Mononuclear cell (primary cell): ENCODE measurements at regions not wholly inside any gene's neighbourhood (a gene's known extent, or its start where the extent isn't known, plus 50 kb on each side); places are given as distances from the start of the nearest gene placed in this dataset.

Experiments
- H3K27me3 ChIP-seq: 2 replicates; pipeline ENCODE4 v1.6.0; 2011; ENCODE audit warnings: low read length, control low read depth; ENCODE audit not compliant: insufficient read depth
- H3K4me1 ChIP-seq: 2 replicates; pipeline ENCODE4 v1.5.1; 2011; ENCODE audit warnings: mild to moderate bottlenecking, low read length, control low read depth; ENCODE audit not compliant: insufficient read depth
- H3K4me3 ChIP-seq: 2 replicates; pipeline ENCODE4 v1.5.1; 2011; ENCODE audit warnings: mild to moderate bottlenecking, low read length, moderate library complexity
- H3K9me3 ChIP-seq: 2 replicates; pipeline ENCODE4 v1.5.1; 2011; ENCODE audit warnings: low read depth, mild to moderate bottlenecking, control low read depth, low read length

GRCh38 chr10:33955676-33956075 is 621.2 kb upstream of the NRP1 start:
- Histone ChIP-seq H3K4me1 (no peaks in the 10 kb centered on the region), H3K27me3 (no peaks in the 10 kb centered on the region), H3K4me3 (no peak overlapping the region), H3K9me3 (no peaks in the 10 kb centered on the region)

DNA sequence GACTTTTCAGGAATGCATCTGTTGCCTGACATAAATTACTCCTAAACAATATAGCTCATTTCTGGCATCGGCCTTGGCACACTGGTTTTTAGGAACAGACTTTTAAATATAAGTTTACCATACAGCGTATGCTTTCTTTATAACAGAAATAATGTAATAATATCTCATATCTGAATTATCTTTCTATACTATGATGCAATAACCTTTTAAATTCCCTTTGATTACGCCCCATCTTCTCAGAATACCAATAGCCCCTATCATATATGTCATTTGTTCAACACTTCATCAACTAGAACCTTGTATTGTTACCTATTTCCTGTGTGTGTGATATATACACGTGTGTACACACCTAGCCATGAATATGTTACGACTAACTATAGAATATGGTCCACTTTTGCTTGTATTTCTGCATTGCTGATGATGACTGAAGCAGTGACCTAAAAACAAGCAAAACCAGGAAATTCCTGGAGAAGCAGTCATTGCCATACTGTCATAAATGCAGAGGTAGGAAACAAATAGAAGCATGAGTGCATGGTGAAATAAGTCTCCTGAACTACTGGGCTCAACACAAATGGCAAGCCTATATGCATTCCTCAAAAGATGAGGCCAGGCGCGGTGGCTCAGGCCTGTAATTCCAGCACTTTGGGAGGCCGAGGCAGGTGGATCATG is 618.4 kb upstream of the NRP1 start:
- Histone ChIP-seq H3K9me3 (no peaks in the 10 kb centered on the region), H3K4me3 (no peak overlapping the region), H3K27me3 (no peaks in the 10 kb centered on the region), H3K4me1 (no peaks in the 10 kb centered on the region)

DNA sequence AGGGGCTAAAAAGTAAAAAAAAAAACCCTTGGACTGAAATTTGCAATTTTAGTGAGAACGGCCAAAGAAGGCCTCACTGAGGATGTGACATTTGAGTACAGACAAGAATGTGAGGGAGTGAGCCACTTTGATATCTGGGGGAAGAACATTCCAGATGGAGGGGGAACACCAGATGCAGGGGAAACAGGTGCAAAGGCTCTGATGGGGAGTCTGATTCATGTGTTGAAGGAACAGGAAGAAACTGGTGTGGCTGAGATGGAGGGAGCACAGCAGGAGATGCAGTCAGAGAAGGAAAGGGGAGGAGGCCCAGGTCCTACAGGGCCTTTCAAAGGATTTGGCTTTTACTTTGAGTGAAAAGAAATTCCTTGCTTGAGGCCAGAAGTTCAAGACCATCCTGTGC is 615.7 kb upstream of the NRP1 start:
- Histone ChIP-seq H3K4me1 (no peaks in the 10 kb centered on the region), H3K4me3 (no peak overlapping the region), H3K27me3 (no peaks in the 10 kb centered on the region), H3K9me3 (no peaks in the 10 kb centered on the region)

GRCh38 chr10:33947544-33947943 is 613.1 kb upstream of the NRP1 start:
- H3K4me3 ChIP-seq: no peak overlapping the region
- H3K4me1 ChIP-seq: no peaks in the 10 kb centered on the region
- H3K9me3 ChIP-seq: no peaks in the 10 kb centered on the region
- H3K27me3 ChIP-seq: no peaks in the 10 kb centered on the region

DNA sequence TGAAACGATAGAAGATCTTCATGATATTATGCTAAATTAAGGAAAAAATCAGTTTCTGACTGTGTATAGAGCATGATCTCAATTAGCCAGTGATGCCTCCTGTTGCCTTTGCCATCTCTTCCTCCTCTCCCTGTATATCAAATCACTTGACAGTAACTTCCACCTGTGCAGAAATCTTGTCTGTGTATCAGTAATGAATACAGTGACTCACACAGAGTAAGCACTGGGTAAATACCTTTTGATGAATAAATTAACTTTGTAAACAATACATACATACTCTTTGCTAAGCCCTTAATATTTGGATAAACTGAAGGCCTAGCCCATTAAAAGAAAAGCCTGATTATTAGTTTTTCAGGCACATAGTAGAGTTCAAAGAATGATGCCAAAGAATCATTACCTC is 610.6 kb upstream of the NRP1 start:
- H3K4me3 ChIP-seq: no peak overlapping the region
- H3K27me3 ChIP-seq: no peaks in the 10 kb centered on the region
- H3K9me3 ChIP-seq: no peaks in the 10 kb centered on the region
- H3K4me1 ChIP-seq: no peaks in the 10 kb centered on the region

DNA sequence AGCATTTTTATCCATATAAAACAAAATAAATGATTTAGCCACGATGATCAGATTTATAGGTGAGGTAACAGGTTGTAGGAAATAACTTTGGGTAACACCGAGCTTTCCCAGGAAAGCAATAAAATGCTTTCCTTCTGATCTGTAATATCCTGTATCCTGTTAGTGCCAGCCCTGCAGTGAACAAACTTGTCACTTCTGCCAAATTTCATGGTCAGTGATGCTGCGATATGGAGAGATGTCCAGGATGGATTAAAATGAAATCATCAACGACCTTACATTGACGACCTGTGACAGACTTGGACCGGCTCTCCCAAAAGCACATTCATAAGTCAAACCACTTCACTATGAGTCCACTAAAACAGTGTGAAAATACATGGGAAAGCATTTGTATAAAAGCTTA is 608.0 kb upstream of the NRP1 start:
- no peak overlapping the region for H3K4me3 ChIP-seq
- H3K27me3 ChIP-seq: no peaks in the 10 kb centered on the region
- H3K9me3 ChIP-seq: no peaks in the 10 kb centered on the region
- no peaks in the 10 kb centered on the region for H3K4me1 ChIP-seq

DNA sequence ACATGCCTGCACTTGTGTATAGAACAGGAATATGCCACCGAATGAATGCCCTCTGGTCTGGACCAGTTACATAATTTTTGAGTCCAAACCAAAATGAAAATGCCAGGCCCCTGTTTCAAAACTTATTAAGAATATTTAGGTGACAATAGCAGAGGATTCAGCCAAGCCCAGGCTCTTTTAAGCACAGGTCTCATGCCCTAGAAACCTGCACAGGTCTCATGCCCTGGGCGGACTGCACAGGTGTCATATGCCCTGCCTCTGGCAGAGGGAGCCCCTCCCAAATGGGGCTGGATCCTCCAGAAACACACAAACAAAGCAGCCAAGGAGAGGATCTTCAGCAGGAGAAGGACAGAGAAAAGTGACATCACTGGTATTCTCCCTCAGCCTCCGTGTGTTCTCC is 605.4 kb upstream of the NRP1 start:
- H3K4me3 ChIP-seq: no peak overlapping the region

DNA sequence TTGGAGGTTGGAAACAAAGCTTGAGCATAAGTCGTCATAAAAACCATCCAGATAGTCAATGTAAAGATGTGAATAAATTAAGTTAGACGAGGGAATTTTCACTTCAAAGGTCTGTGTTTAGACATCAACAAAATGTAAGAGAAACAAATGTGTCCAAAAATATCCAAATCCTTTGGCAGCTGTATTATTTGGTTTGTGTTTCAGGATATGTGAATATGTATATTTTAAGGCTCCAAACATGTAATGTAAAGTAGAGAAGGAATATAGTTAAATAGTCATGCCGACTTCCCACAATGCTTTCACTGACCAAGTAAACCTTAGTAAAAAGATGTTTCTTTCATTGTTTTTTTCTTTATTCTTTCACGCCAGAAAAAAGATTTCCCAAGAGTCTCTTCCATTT is 604.9 kb upstream of the NRP1 start:
- Histone ChIP-seq H3K4me3 (no peak overlapping the region), H3K9me3 (no peaks in the 10 kb centered on the region), H3K4me1 (no peaks in the 10 kb centered on the region), H3K27me3 (no peaks in the 10 kb centered on the region)

More for the DNA sequence above, 605.4 kb upstream of the NRP1 start:
- no peaks in the 10 kb centered on the region for H3K27me3 ChIP-seq
- H3K9me3 ChIP-seq: no peaks in the 10 kb centered on the region
- H3K4me1 ChIP-seq: no peaks in the 10 kb centered on the region

DNA sequence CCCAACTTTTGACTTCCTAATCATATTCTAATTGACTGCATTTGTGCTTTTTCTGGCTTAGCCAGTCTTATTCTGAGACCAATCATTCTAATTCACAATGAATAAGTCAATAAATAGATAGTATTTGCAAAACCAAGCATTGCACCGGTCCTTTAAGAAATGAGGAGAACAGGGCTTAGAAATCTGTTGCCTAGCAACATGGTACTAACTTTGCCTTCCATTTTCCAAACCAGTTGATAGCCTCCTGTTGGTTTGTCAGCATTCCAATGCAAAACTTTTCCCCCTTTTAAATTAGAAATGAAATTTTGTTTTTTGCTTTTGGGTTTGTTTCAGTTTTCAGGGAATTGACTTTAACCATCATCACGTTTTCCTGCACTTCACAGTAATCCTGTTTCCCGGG is 603.5 kb upstream of the NRP1 start:
- Histone ChIP-seq H3K27me3 (no peaks in the 10 kb centered on the region), H3K4me1 (no peaks in the 10 kb centered on the region), H3K4me3 (no peak overlapping the region), H3K9me3 (no peaks in the 10 kb centered on the region)

DNA sequence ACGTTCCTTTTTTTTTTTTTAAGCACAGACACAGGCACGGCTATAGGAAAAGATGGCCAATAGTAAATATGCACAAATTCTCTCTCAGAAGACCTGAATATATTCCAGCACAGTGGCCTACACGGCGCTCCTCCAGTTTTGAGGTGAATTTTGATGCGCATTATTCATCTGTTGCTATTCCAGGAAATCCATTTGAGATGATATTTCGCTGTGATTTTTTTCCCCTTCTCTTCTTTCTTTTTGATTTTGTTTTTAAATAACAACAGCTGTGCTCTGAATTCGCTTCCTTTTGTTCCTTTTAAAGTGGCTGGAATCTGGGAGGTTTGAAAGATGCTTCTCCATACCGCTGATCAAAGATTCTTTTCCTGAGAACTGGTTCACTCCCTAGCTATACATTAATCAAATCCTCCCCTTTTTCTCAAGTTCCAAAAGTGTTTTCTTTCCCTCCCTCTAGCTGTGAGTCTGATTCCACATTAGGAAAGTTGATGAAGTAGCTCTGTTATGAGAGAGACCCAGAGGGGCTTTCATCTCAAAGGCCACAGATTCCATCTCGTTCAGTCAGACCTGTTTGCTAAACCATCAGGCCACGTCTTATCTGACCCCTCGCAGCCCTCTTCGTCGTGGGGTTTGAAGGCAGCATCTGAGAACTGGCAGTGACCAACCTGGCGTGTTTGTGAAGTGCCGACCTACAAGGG is 602.7 kb upstream of the NRP1 start:
- no peaks in the 10 kb centered on the region for H3K27me3 ChIP-seq
- no peaks in the 10 kb centered on the region for H3K4me1 ChIP-seq
- no peaks in the 10 kb centered on the region for H3K9me3 ChIP-seq
- H3K4me3 ChIP-seq: no peak overlapping the region

DNA sequence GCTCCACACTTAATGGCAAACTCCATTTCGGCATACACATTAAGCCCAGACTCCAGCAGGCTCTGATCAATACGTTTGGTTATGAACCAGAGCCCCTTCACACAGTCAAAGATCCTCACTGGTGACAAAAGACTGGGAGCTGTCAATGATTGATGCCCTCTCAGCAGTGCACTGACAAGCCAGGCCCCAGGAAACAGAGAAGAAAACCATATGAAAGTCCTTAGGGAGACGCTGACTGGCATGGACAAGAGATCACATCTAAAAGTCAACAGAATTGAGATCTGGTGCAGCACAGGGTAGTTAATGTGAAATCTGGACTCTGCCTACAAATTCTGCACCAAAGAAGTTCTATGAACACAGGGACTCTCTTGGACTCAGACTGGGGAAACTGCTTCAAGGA is 600.9 kb upstream of the NRP1 start:
- no peaks in the 10 kb centered on the region for H3K27me3 ChIP-seq
- H3K4me1 ChIP-seq: no peaks in the 10 kb centered on the region
- H3K9me3 ChIP-seq: no peaks in the 10 kb centered on the region
- no peak overlapping the region for H3K4me3 ChIP-seq

DNA sequence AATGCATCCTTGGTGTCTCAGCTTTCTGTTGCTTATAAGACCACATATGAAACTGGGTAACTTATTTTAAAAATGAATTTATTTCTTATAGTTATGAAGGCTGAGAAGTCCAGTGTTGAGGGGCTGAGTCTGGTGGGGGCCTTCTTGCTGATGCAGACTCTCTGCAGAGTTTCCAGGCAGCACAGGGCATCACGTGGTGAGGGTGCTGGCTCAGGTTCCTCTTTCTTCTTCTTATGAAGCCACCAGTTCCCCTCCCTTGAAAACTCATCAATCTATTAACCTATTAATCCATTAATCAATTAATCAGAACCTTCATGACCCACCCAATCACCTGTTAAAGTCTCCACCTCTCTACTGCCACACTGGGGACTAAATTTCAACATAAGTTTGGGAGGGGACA is 595.6 kb upstream of the NRP1 start:
- no peaks in the 10 kb centered on the region for H3K9me3 ChIP-seq

DNA sequence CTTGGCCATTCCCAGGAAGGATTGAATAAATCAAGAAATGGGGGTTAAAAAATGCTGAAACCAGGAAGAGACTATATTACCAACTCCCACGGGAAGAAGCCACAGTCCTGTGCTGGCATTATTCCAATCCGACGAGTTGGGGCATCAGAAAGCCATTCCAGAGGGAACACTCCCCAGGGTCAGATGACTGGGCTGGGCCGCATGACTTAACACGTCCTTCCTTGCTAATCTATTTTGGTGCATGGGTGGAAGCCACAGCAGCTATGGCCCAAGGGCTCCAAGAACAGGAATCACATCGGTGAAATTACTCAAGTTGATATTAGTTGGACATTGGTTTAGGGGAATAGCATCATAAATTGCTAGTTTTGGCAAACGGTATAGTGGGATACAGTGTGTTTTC is 592.9 kb upstream of the NRP1 start:
- Histone ChIP-seq H3K4me3 (no peak overlapping the region), H3K9me3 (no peaks in the 10 kb centered on the region), H3K4me1 (no peaks in the 10 kb centered on the region), H3K27me3 (no peaks in the 10 kb centered on the region)

More for the DNA sequence above, 595.6 kb upstream of the NRP1 start:
- no peak overlapping the region for H3K4me3 ChIP-seq
- H3K4me1 ChIP-seq: no peaks in the 10 kb centered on the region
- no peaks in the 10 kb centered on the region for H3K27me3 ChIP-seq

- Histone ChIP-seq H3K9me3 (no peaks in the 10 kb centered on the region), H3K27me3 (no peaks in the 10 kb centered on the region), H3K4me1 (no peaks in the 10 kb centered on the region), H3K4me3 (no peak overlapping the region)
Measured at GRCh38 chr10:33921970-33922605, 587.6 kb upstream of the NRP1 start.

DNA sequence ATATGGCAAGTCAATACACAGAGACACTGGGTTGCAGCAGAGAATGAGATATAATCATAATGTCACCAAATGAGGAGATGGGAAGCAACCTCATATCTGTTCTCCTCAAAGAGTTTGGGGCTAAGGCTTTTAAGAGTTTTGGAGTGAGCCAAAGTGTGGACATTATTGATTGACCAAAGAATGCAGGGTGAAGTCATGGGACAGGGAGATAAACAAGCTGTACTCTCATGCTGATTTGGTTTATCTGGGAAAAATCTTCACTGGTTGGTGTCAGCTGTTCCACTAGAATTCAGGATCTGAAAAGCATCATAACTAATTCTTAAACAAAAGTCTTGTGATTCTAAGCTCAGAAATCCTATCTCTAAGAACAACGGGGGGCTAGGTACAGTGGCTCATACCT is 585.9 kb upstream of the NRP1 start:
- H3K4me1 ChIP-seq: no peaks in the 10 kb centered on the region
- H3K9me3 ChIP-seq: no peaks in the 10 kb centered on the region
- no peaks in the 10 kb centered on the region for H3K27me3 ChIP-seq
- H3K4me3 ChIP-seq: no peak overlapping the region

DNA sequence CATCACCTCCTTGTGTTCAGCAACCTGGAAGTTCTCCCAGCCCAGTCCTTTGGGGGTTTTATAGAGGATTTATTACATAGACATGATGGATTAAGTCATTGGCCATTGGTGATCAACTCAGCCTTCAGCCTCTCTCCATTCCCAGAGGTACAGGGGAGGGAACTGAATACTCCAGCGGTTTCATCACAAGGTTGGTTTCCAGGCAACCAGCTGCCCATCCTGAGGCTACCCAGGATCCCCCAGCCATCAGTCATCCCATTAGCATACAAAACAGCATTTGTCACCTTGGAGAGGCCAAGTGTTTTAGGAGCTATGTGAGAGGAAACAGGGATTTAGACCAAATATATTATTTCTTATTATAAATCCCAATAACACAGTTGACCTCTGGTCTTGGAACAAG is 584.8 kb upstream of the NRP1 start:
- Histone ChIP-seq H3K27me3 (no peaks in the 10 kb centered on the region), H3K4me1 (no peaks in the 10 kb centered on the region), H3K9me3 (no peaks in the 10 kb centered on the region), H3K4me3 (no peak overlapping the region)
